ENCODE measurements at regions not wholly inside any gene's neighbourhood (a gene's known extent, or its start where the extent isn't known, plus 50 kb on each side); places are given as distances from the start of the nearest gene placed in this dataset.

GRCh38 chr3:117191245-117191644, 481.7 kb downstream of the TUSC7 start:
- TF ChIP-seq CTCF (IDR thresholded peaks at IDR 0.05; ENCODE audit: low read depth, low read length) (no peak), EZH2phosphoT487 (IDR thresholded peaks at IDR 0.05; ENCODE audit: low read depth) (no peak)

Data from OCI-LY3 (cell line).